Loucy (cell line): ENCODE measurements at regions not wholly inside any gene's neighbourhood (a gene's known extent, or its start where the extent isn't known, plus 50 kb on each side); places are given as distances from the start of the nearest gene placed in this dataset.

Experiments
- H2AFZ ChIP-seq: fragments of 200-600 bp; sonication (generic); 2 replicates; pipeline ENCODE4 v1.6.0; 2016; ENCODE audit warnings: antibody characterized with exemption, mild to moderate bottlenecking, low read length, moderate library complexity
- H3F3A ChIP-seq: fragments of 200-600 bp; 2 replicates; pipeline ENCODE4 v1.6.0; 2016; ENCODE audit warnings: antibody characterized with exemption, low read depth, mild to moderate bottlenecking
- H3K27me3 ChIP-seq: fragments of 200-600 bp; sonication (generic); 2 replicates; pipeline ENCODE4 v1.6.1; 2014; ENCODE audit warnings: low read length, mild to moderate bottlenecking; ENCODE audit not compliant: insufficient read depth, poor library complexity, severe bottlenecking
- H3K36me3 ChIP-seq: fragments of 200-600 bp; sonication (generic); 2 replicates; pipeline ENCODE4 v1.6.1; 2016; ENCODE audit warnings: low read length; ENCODE audit not compliant: insufficient read depth
- H3K4me1 ChIP-seq: fragments of 200-600 bp; sonication (generic); 2 replicates; pipeline ENCODE4 v1.5.1; 2014; ENCODE audit warnings: low read length, mild to moderate bottlenecking; ENCODE audit not compliant: insufficient read depth, poor library complexity, severe bottlenecking
- H3K4me2 ChIP-seq: fragments of 200-600 bp; sonication (generic); 2 replicates; pipeline ENCODE4 v1.6.0; 2014; ENCODE audit warnings: antibody characterized with exemption, low read length, low read depth, mild to moderate bottlenecking; ENCODE audit not compliant: poor library complexity, severe bottlenecking
- H3K4me3 ChIP-seq: fragments of 200-600 bp; sonication (generic); 2 replicates; pipeline ENCODE4 v1.5.1; 2014; ENCODE audit warnings: low read length, mild to moderate bottlenecking, mixed read lengths; ENCODE audit not compliant: poor library complexity, severe bottlenecking
- H3K79me2 ChIP-seq: fragments of 200-600 bp; sonication (generic); 2 replicates; pipeline ENCODE4 v1.6.1; 2014; ENCODE audit warnings: low read length; ENCODE audit not compliant: insufficient read depth
- H3K9ac ChIP-seq: fragments of 200-600 bp; sonication (generic); 2 replicates; pipeline ENCODE4 v1.6.0; 2014; ENCODE audit warnings: mild to moderate bottlenecking, low read depth, low read length, moderate library complexity; ENCODE audit not compliant: poor library complexity, severe bottlenecking
- H3K9me2 ChIP-seq: fragments of 200-600 bp; sonication (generic); replicated peaks from 2 replicates; pipeline ENCODE4 v1.6.1; 2016; ENCODE audit warnings: low read depth, low read length, mixed read lengths
- H3K9me3 ChIP-seq: fragments of 200-600 bp; sonication (generic); 2 replicates; pipeline ENCODE4 v1.6.1; 2014; ENCODE audit warnings: mild to moderate bottlenecking, antibody characterized with exemption, low read length, low read depth; ENCODE audit not compliant: insufficient read depth
- H4K20me1 ChIP-seq: fragments of 200-600 bp; sonication (generic); 2 replicates; pipeline ENCODE4 v1.6.0; 2014; ENCODE audit warnings: antibody characterized with exemption, low read length, mild to moderate bottlenecking; ENCODE audit not compliant: insufficient read depth, poor library complexity, severe bottlenecking
- CTCF ChIP-seq: fragments of 200-600 bp; sonication (generic); conservative IDR thresholded peaks from 2 replicates; pipeline ENCODE4 v1.5.1; 2014; ENCODE audit warnings: mild to moderate bottlenecking, antibody characterized with exemption, low read length
- EZH2phosphoT487 ChIP-seq: fragments of 200-600 bp; IDR thresholded peaks from 2 replicates; pipeline ENCODE4 v1.6.1; 2018; ENCODE audit warnings: antibody characterized with exemption, mild to moderate bottlenecking, moderate library complexity, borderline replicate concordance

- Histone ChIP-seq H3K9ac (no peak overlapping the region), H3K36me3 (no peaks in the 10 kb centered on the region), H3K9me3 (no peaks in the 10 kb centered on the region), H3K79me2 (no peaks in the 10 kb centered on the region), H3F3A (no peaks in the 10 kb centered on the region), H3K27me3 (no peaks in the 10 kb centered on the region), H3K4me2 (no peak overlapping the region), H4K20me1 (no peaks in the 10 kb centered on the region), H3K9me2 (no peaks in the 10 kb centered on the region), H3K4me3 (no peak overlapping the region), H3K4me1 (no peaks in the 10 kb centered on the region), H2AFZ (no peak overlapping the region)
- no peak for TF ChIP-seq EZH2phosphoT487
- TF ChIP-seq CTCF, result no peak
Observed at GRCh38 chr1:5810131-5810530, 182.1 kb downstream of the NPHP4 start.

- Histone ChIP-seq H3K9me3 (no peaks in the 10 kb centered on the region), H3K79me2 (no peaks in the 10 kb centered on the region), H3K4me1 (no peaks in the 10 kb centered on the region), H3K9me2 (no peaks in the 10 kb centered on the region), H2AFZ (no peak overlapping the region), H3K4me3 (no peak overlapping the region), H3K9ac (no peak overlapping the region), H4K20me1 (no peaks in the 10 kb centered on the region), H3K36me3 (no peaks in the 10 kb centered on the region), H3F3A (no peaks in the 10 kb centered on the region), H3K4me2 (no peak overlapping the region), H3K27me3 (no peaks in the 10 kb centered on the region)
- TF ChIP-seq CTCF (no peak), EZH2phosphoT487 (no peak)
Observed at GRCh38 chr1:5809207-5809788, 182.9 kb downstream of the NPHP4 start.

- no peak overlapping the region for H3K9ac ChIP-seq
- no peaks in the 10 kb centered on the region for H3K79me2 ChIP-seq
- H3K4me1 ChIP-seq, result no peaks in the 10 kb centered on the region
- no peak overlapping the region for H3K4me3 ChIP-seq
- H4K20me1 ChIP-seq, result no peaks in the 10 kb centered on the region
- TF ChIP-seq EZH2phosphoT487 (no peak), CTCF (no peak)
- no peaks in the 10 kb centered on the region for H3K9me3 ChIP-seq
- H3K4me2 ChIP-seq, result no peak overlapping the region
- H2AFZ ChIP-seq, result no peak overlapping the region
- no peaks in the 10 kb centered on the region for H3K36me3 ChIP-seq
- H3F3A ChIP-seq, result no peaks in the 10 kb centered on the region
- H3K27me3 ChIP-seq, result no peaks in the 10 kb centered on the region
- H3K9me2 ChIP-seq, result no peaks in the 10 kb centered on the region
Observed at GRCh38 chr1:5803851-5804250, 188.4 kb downstream of the NPHP4 start.
